ELF-1 (cell line): ENCODE measurements at regions not wholly inside any gene's neighbourhood (a gene's known extent, or its start where the extent isn't known, plus 50 kb on each side); places are given as distances from the start of the nearest gene placed in this dataset.

Experiments used
- DNase-seq: peaks from one replicate; pipeline ENCODE4 v3.0.0-alpha.2; 2016; ENCODE audit warnings: low read depth, low spot score

- DNase-seq: no peak
Measured at GRCh38 chr16:16788004-16788403, 409.1 kb downstream of the NPIPA7 start.

- no peak for DNase-seq
Measured at GRCh38 chr16:16790597-16790996, 411.7 kb downstream of the NPIPA7 start.

- no peak for DNase-seq
Measured at GRCh38 chr16:16791051-16791450, 412.1 kb downstream of the NPIPA7 start.

GRCh38 chr16:16797239-16797638 lies 418.3 kb downstream of the NPIPA7 start:
- no peak for DNase-seq

GRCh38 chr16:16798504-16798903 lies 419.6 kb downstream of the NPIPA7 start:
- no peak for DNase-seq

GRCh38 chr16:16805809-16806208 lies 426.9 kb downstream of the NPIPA7 start:
- DNase-seq: no peak

- no peak for DNase-seq
Measured at GRCh38 chr16:16815641-16816040, 436.7 kb downstream of the NPIPA7 start.

GRCh38 chr16:16817196-16817595 lies 438.3 kb downstream of the NPIPA7 start:
- no peak for DNase-seq

GRCh38 chr16:16821261-16821660 lies 442.3 kb downstream of the NPIPA7 start:
- no peak for DNase-seq

GRCh38 chr16:16828913-16829398 lies 450.0 kb downstream of the NPIPA7 start:
- DNase-seq: peak; percentile 9

GRCh38 chr16:16830401-16830800 lies 451.5 kb downstream of the NPIPA7 start:
- DNase-seq: no peak

- no peak for DNase-seq
Measured at GRCh38 chr16:16830973-16831372, 452.0 kb downstream of the NPIPA7 start.

GRCh38 chr16:16833165-16833564 lies 454.2 kb downstream of the NPIPA7 start:
- no peak for DNase-seq

- DNase-seq: no peak
Measured at GRCh38 chr16:16850274-16850673, 471.3 kb downstream of the NPIPA7 start.

- peak; percentile 6 for DNase-seq
Measured at GRCh38 chr16:16857012-16857411, 478.1 kb downstream of the NPIPA7 start.

GRCh38 chr16:16857603-16858283 lies 478.8 kb downstream of the NPIPA7 start:
- peak; percentile 12 for DNase-seq

- peak; percentile 44 for DNase-seq
Measured at GRCh38 chr16:16861546-16861945, 482.6 kb downstream of the NPIPA7 start.

- DNase-seq: no peak
Measured at GRCh38 chr16:16863672-16864071, 484.7 kb downstream of the NPIPA7 start.

GRCh38 chr16:16864536-16864935 lies 485.6 kb downstream of the NPIPA7 start:
- DNase-seq: no peak

GRCh38 chr16:16865374-16865773 lies 486.4 kb downstream of the NPIPA7 start:
- no peak for DNase-seq

GRCh38 chr16:16867973-16868372 lies 489.0 kb downstream of the NPIPA7 start:
- peak; percentile 10 for DNase-seq

- DNase-seq: peak; percentile 3
Measured at GRCh38 chr16:16868727-16869126, 489.8 kb downstream of the NPIPA7 start.

- no peak for DNase-seq
Measured at GRCh38 chr16:16869746-16870145, 490.8 kb downstream of the NPIPA7 start.

- DNase-seq: peak; percentile 5
Measured at GRCh38 chr16:16871196-16871595, 492.3 kb downstream of the NPIPA7 start.
